ENCODE measurements at regions not wholly inside any gene's neighbourhood (a gene's known extent, or its start where the extent isn't known, plus 50 kb on each side); places are given as distances from the start of the nearest gene placed in this dataset.

GRCh38 chr15:69807721-69808120 is 290.0 kb downstream of the TLE3 start:
- 78% methylated on average over 5 of the region's 5 CpGs for WGBS
- H3K9ac ChIP-seq (ENCODE audit: low read depth in 1 of 2, low read length in 2 of 2), result no peak overlapping the region
- DNase-seq (ENCODE audit: low spot score), result no peak
- H3K9me3 ChIP-seq (ENCODE audit: control insufficient read depth in 4 of 4, low read length in 3 of 4), result no peaks in the 10 kb centered on the region
- no peak overlapping the region for H3K4me3 ChIP-seq (ENCODE audit: low read depth in 1 of 3, low read length in 3 of 3)
- H3K36me3 ChIP-seq (ENCODE audit: control insufficient read depth in 4 of 4, insufficient read depth in 3 of 4, low read depth in 1 of 4, low read length in 3 of 4), result no peaks in the 10 kb centered on the region
- H3K27me3 ChIP-seq (ENCODE audit: control insufficient read depth in 4 of 4, insufficient read depth in 4 of 4, low read length in 3 of 4), result no peaks in the 10 kb centered on the region
- no peak for TF ChIP-seq REST (IDR thresholded peaks at IDR 0.05)
- no peak for TF ChIP-seq RAD21 (IDR thresholded peaks at IDR 0.05)
- TF ChIP-seq SP1 (IDR thresholded peaks at IDR 0.05), result no peak
- no peak for TF ChIP-seq RXRA (IDR thresholded peaks at IDR 0.05)
- TF ChIP-seq HNF4G (IDR thresholded peaks at IDR 0.05), result no peak
- TF ChIP-seq TAF1 (conservative IDR thresholded peaks at IDR 0.05), result no peak
- no peak for TF ChIP-seq CTCF (IDR thresholded peaks at IDR 0.05; ENCODE audit: low read depth, low read length, missing input control)
- TF ChIP-seq YY1 (IDR thresholded peaks at IDR 0.05), result no peak
- TF ChIP-seq FOXA2 (IDR thresholded peaks at IDR 0.05), result no peak
- TF ChIP-seq JUND (IDR thresholded peaks at IDR 0.05), result no peak
- no peak for TF ChIP-seq HNF4A (conservative IDR thresholded peaks at IDR 0.05)
- TF ChIP-seq ATF3 (IDR thresholded peaks at IDR 0.05), result no peak
- TF ChIP-seq GABPA (IDR thresholded peaks at IDR 0.05 in 1 of 2, conservative IDR thresholded peaks at IDR 0.05 in 1 of 2), result no peak
- no peak for TF ChIP-seq EGR1 (IDR thresholded peaks at IDR 0.05; ENCODE audit: low read depth in 2 of 2)
- TF ChIP-seq MAX (IDR thresholded peaks at IDR 0.05), result no peak
- no peak overlapping the region for H3K27ac ChIP-seq (ENCODE audit: low read depth in 1 of 2, low read length in 2 of 2)
- H3K4me1 ChIP-seq (ENCODE audit: control insufficient read depth in 4 of 4, insufficient read depth in 4 of 4, low read length in 3 of 4), result no peaks in the 10 kb centered on the region

GRCh38 chr15:69808756-69809155 is 289.0 kb downstream of the TLE3 start:
- H3K4me3 ChIP-seq (ENCODE audit: low read depth in 1 of 3, low read length in 3 of 3), result no peak overlapping the region
- TF ChIP-seq ZBTB33 (IDR thresholded peaks at IDR 0.05) (no peak), YY1 (IDR thresholded peaks at IDR 0.05) (no peak), GABPA (IDR thresholded peaks at IDR 0.05 in 1 of 2, conservative IDR thresholded peaks at IDR 0.05 in 1 of 2) (no peak), RXRA (IDR thresholded peaks at IDR 0.05) (no peak), FOXA1 (IDR thresholded peaks at IDR 0.05) (no peak), EGR1 (IDR thresholded peaks at IDR 0.05; ENCODE audit: low read depth in 2 of 2) (no peak)
- no peaks in the 10 kb centered on the region for H3K4me1 ChIP-seq (ENCODE audit: control insufficient read depth in 4 of 4, insufficient read depth in 4 of 4, low read length in 3 of 4)
- H3K9me3 ChIP-seq (ENCODE audit: control insufficient read depth in 4 of 4, low read length in 3 of 4), result no peaks in the 10 kb centered on the region
- 73% methylated on average over 4 of the region's 4 CpGs for WGBS
- H3K27me3 ChIP-seq (ENCODE audit: control insufficient read depth in 4 of 4, insufficient read depth in 4 of 4, low read length in 3 of 4), result no peaks in the 10 kb centered on the region
- no peak overlapping the region for H3K9ac ChIP-seq (ENCODE audit: low read depth in 1 of 2, low read length in 2 of 2)
- no peaks in the 10 kb centered on the region for H3K36me3 ChIP-seq (ENCODE audit: control insufficient read depth in 4 of 4, insufficient read depth in 3 of 4, low read depth in 1 of 4, low read length in 3 of 4)
- no peak overlapping the region for H3K27ac ChIP-seq (ENCODE audit: low read depth in 1 of 2, low read length in 2 of 2)
- no peak for DNase-seq (ENCODE audit: low spot score)

Data from liver (tissue), 8 donors.